ENCODE measurements at regions not wholly inside any gene's neighbourhood (a gene's known extent, or its start where the extent isn't known, plus 50 kb on each side); places are given as distances from the start of the nearest gene placed in this dataset.

DNA sequence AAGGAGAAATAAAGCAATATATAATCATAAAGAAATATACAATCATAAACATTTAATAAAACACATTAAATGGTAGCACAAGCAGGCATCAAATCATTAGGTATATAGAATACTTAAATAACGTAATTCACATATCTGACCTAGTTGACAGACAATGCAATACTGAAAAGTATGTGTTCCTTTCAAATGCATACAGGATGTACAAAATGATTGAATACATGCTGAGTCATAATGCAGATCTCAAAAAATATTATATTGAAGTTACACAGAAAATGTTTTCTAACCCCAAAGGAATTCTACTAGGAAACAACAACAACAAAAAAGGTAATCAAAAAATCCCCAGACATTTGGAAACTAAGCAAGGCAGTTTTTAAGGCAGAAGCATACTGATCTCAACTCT is 1072.0 kb upstream of the INTU start:
- TF ChIP-seq EZH2 (IDR thresholded peaks at IDR 0.05; ENCODE audit: borderline replicate concordance, insufficient read depth, low read depth, low read length, poor library complexity, severe bottlenecking), result no peak
- TF ChIP-seq, protein P1, sequence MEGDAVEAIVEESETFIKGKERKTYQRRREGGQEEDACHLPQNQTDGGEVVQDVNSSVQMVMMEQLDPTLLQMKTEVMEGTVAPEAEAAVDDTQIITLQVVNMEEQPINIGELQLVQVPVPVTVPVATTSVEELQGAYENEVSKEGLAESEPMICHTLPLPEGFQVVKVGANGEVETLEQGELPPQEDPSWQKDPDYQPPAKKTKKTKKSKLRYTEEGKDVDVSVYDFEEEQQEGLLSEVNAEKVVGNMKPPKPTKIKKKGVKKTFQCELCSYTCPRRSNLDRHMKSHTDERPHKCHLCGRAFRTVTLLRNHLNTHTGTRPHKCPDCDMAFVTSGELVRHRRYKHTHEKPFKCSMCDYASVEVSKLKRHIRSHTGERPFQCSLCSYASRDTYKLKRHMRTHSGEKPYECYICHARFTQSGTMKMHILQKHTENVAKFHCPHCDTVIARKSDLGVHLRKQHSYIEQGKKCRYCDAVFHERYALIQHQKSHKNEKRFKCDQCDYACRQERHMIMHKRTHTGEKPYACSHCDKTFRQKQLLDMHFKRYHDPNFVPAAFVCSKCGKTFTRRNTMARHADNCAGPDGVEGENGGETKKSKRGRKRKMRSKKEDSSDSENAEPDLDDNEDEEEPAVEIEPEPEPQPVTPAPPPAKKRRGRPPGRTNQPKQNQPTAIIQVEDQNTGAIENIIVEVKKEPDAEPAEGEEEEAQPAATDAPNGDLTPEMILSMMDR (IDR thresholded peaks at IDR 0.05), result no peak

Measured in B cell (primary cell).